SK-N-SH (cell line): ENCODE measurements at regions not wholly inside any gene's neighbourhood (a gene's known extent, or its start where the extent isn't known, plus 50 kb on each side); places are given as distances from the start of the nearest gene placed in this dataset.

ENCODE experiments used
- CTCF ChIA-PET: fragments of 300-600, 350-600 bp; formaldehyde crosslinking; extraction: SDS; loops from one replicate; lab custom pipeline; 2021; lab: Yijun Ruan, JAX
- POLR2A ChIA-PET: fragments of 350-600 bp; sonication (Branson Sonifier 250); formaldehyde crosslinking; extraction: SDS; loops from one replicate; lab custom pipeline; 2020; ENCODE audit warnings: antibody characterized with exemption, inconsistent platforms; lab: Yijun Ruan, JAX
- DNase-seq: peaks from one replicate; pipeline ENCODE4 v3.0.0; 2012
- H2AFZ ChIP-seq: fragments of 200-600 bp; sonication (generic); 2 replicates; pipeline ENCODE4 v1.8.1; 2016; ENCODE audit warnings: antibody characterized with exemption, mild to moderate bottlenecking, low read depth
- H3F3A ChIP-seq: fragments of 200-600 bp; sonication (generic); replicated peaks from 2 replicates; pipeline ENCODE3; 2016; ENCODE audit warnings: antibody characterized with exemption, mild to moderate bottlenecking; ENCODE audit not compliant: insufficient read depth
- H3K27ac ChIP-seq, 2 experiments: fragments of 200-500 bp in 1 of 2; fragments of 200-600 bp in 1 of 2; sonication (Bioruptor generic) in 1 of 2; sonication (generic), shearing (Covaris generic) in 1 of 2; 2 replicates each; pipeline versions ENCODE4 v1.5.1 to v1.6.1; 2014 to 2016; ENCODE audit warnings: low read depth in 2 of 2, inconsistent platforms in 1 of 2, low read length in 1 of 2, mild to moderate bottlenecking in 1 of 2, mixed read lengths in 1 of 2
- H3K27me3 ChIP-seq: fragments of 200-600 bp; sonication (generic), shearing (Covaris generic); 2 replicates; pipeline ENCODE4 v1.6.1; 2016; ENCODE audit warnings: mixed run types; ENCODE audit not compliant: insufficient read depth
- H3K36me3 ChIP-seq, 2 experiments: fragments of 200-500 bp in 1 of 2; fragments of 200-600 bp in 1 of 2; sonication (Bioruptor generic) in 1 of 2; sonication (generic) in 1 of 2; replicated peaks in 1 of 2; 2 replicates each; pipeline versions ENCODE3 to v1.5.1; 2014 to 2016; ENCODE audit warnings: low read length in 1 of 2, mild to moderate bottlenecking in 1 of 2; ENCODE audit not compliant: insufficient read depth in 2 of 2, control insufficient read depth in 1 of 2
- H3K4me1 ChIP-seq, 2 experiments: fragments of 200-500 bp in 1 of 2; fragments of 200-600 bp in 1 of 2; sonication (Bioruptor generic) in 1 of 2; sonication (generic), shearing (Covaris generic) in 1 of 2; 2 replicates each; pipeline versions ENCODE4 v1.5.1 to v1.6.1; 2014 to 2016; ENCODE audit warnings: low read depth in 1 of 2, low read length in 1 of 2, mixed run types in 1 of 2; ENCODE audit not compliant: insufficient read depth in 2 of 2, control insufficient read depth in 1 of 2
- H3K4me2 ChIP-seq: fragments of 200-600 bp; sonication (generic), shearing (Covaris generic); 2 replicates; pipeline ENCODE4 v1.6.1; 2017; ENCODE audit warnings: mixed run types
- H3K4me3 ChIP-seq, 2 experiments: fragments of 200-500 bp in 1 of 2; fragments of 200-600 bp in 1 of 2; sonication (Bioruptor generic) in 1 of 2; sonication (generic), shearing (Covaris generic) in 1 of 2; 2 replicates each; pipeline versions ENCODE4 v1.5.1 to v1.8.1; 2014 to 2016; ENCODE audit warnings: low read depth in 2 of 2, inconsistent platforms in 1 of 2, low read length in 1 of 2, mild to moderate bottlenecking in 1 of 2, mixed read lengths in 1 of 2, moderate library complexity in 1 of 2
- H3K79me2 ChIP-seq: fragments of 200-600 bp; sonication (generic); 2 replicates; pipeline ENCODE4 v1.8.1; 2017; ENCODE audit warnings: mild to moderate bottlenecking; ENCODE audit not compliant: insufficient read depth
- H3K9ac ChIP-seq: fragments of 200-600 bp; sonication (generic); 2 replicates; pipeline ENCODE4 v1.6.1; 2017; ENCODE audit warnings: mixed run types
- H3K9me2 ChIP-seq: fragments of 200-600 bp; sonication (generic); 2 replicates; pipeline ENCODE4 v1.6.1; 2017; ENCODE audit warnings: mixed run types
- H3K9me3 ChIP-seq: fragments of 200-600 bp; sonication (generic); 2 replicates; pipeline ENCODE4 v1.6.1; 2017; ENCODE audit warnings: mixed run types, mild to moderate bottlenecking, moderate library complexity
- H4K20me1 ChIP-seq: fragments of 200-600 bp; sonication (generic); 2 replicates; pipeline ENCODE4 v1.6.1; 2017; ENCODE audit warnings: mild to moderate bottlenecking, mixed run types; ENCODE audit not compliant: insufficient read depth
- EP300 ChIP-seq, 2 experiments: IDR thresholded peaks; 2 replicates each; pipeline versions ENCODE4 v1.4.0 to v1.6.1; 2012; ENCODE audit warnings: borderline replicate concordance in 1 of 2, low read depth in 1 of 2, low read length in 1 of 2
- FOXJ3 ChIP-seq: sonication (generic); formaldehyde crosslinking; IDR thresholded peaks from 2 replicates; pipeline ENCODE4 v1.5.1; 2020; ENCODE audit warnings: mild to moderate bottlenecking, missing genetic modification reagents
- MEF2A ChIP-seq: IDR thresholded peaks from 2 replicates; pipeline ENCODE4 v1.4.0; 2012; ENCODE audit warnings: low read depth, borderline replicate concordance
- SMC3 ChIP-seq: IDR thresholded peaks from 2 replicates; pipeline ENCODE4 v1.6.1; 2012; ENCODE audit warnings: low read depth, low read length, improper control_type of control experiment
- TAF1 ChIP-seq: IDR thresholded peaks from 2 replicates; pipeline ENCODE4 v1.6.1; 2012; ENCODE audit warnings: low read depth, mild to moderate bottlenecking, low read length, moderate library complexity, borderline replicate concordance
- TEAD4 ChIP-seq: IDR thresholded peaks from 2 replicates; pipeline ENCODE4 v1.4.0; 2012; ENCODE audit warnings: mild to moderate bottlenecking, borderline replicate concordance; ENCODE audit not compliant: insufficient read depth
- YY1 ChIP-seq: IDR thresholded peaks from 2 replicates; pipeline ENCODE4 v1.4.0; 2012; ENCODE audit warnings: low read depth, mild to moderate bottlenecking
- ZBTB33 ChIP-seq: IDR thresholded peaks from 2 replicates; pipeline ENCODE4 v1.4.0; 2012; ENCODE audit warnings: low read depth, borderline replicate concordance
- WGBS: methylation state at CpG from one replicate; pipeline ENCODE4 v1.1.6; 2017; ENCODE audit warnings: low lambda C conversion rate; 5-methylcytosine and 5-hydroxymethylcytosine counted together

- H3K4me2 ChIP-seq, result no peak overlapping the region
- TF ChIP-seq FOXJ3 (CRISPR knock-in tag), result no peak
- no peak for TF ChIP-seq SMC3
- TF ChIP-seq EP300 (IDR thresholded peaks at IDR 0.05; ENCODE audit: borderline replicate concordance in 1 of 2, low read depth in 1 of 2, low read length in 1 of 2), result no peak
- TF ChIP-seq ZBTB33, result no peak
- TF ChIP-seq, all 33 proteins: peak for 0
- WGBS, result 94% methylated on average over 9 of the region's 10 CpGs
- Histone ChIP-seq H3K27ac (no peak overlapping the region), H3K36me3 (no peaks in the 10 kb centered on the region), H3K9ac (no peak overlapping the region), H4K20me1 (no peaks in the 10 kb centered on the region), H3K4me1 (no peaks in the 10 kb centered on the region), H2AFZ (no peak overlapping the region), H3K27me3 (no peaks in the 10 kb centered on the region), H3K4me3 (no peak overlapping the region), H3K9me3 (no peaks in the 10 kb centered on the region), H3F3A (no peaks in the 10 kb centered on the region), H3K9me2 (no peaks in the 10 kb centered on the region), H3K79me2 (no peaks in the 10 kb centered on the region)
- ChIA-PET POLR2A (interaction anchor here (0.6 kb wide), 1 partner anchor 699 kb away, joined by 4 read pairs; no protein-coding TSS in a partner anchor), CTCF (no interaction called here)
- no peak for DNase-seq
These were observed 134.7 kb upstream of the ZNF608 start for GRCh38 chr5:124880903-124881697.

- H3K9ac ChIP-seq, result no peak overlapping the region
- H3F3A ChIP-seq, result no peaks in the 10 kb centered on the region
- no peaks in the 10 kb centered on the region for H3K9me3 ChIP-seq
- TF ChIP-seq YY1 (no peak), TEAD4 (no peak), MEF2A (no peak), TAF1 (no peak), FOXJ3 (CRISPR knock-in tag) (no peak)
- no peak for DNase-seq
- H3K36me3 ChIP-seq, result no peaks in the 10 kb centered on the region
- H3K9me2 ChIP-seq, result no peaks in the 10 kb centered on the region
- ChIA-PET POLR2A (no interaction called here), CTCF (interaction anchor here (0.6 to 1.0 kb wide), 2 partner anchors 11 to 923 kb away, joined by 3 read pairs; no protein-coding TSS in a partner anchor)
- WGBS, result 87% methylated on average over 3 of the region's 3 CpGs
- H3K79me2 ChIP-seq, result no peaks in the 10 kb centered on the region
- no peak overlapping the region for H3K4me3 ChIP-seq
- peaks cover 3 to 8% of the 10 kb centered on the region in 2 experiments; a peak in 3 of 4 replicates for H3K4me1 ChIP-seq
- H3K4me2 ChIP-seq, result no peak overlapping the region
- H4K20me1 ChIP-seq, result no peaks in the 10 kb centered on the region
- no peaks in the 10 kb centered on the region for H3K27me3 ChIP-seq
- no peak overlapping the region for H2AFZ ChIP-seq
- no peak overlapping the region for H3K27ac ChIP-seq
These were observed 137.2 kb upstream of the ZNF608 start for GRCh38 chr5:124883681-124884080.
